ENCODE measurements at regions not wholly inside any gene's neighbourhood (a gene's known extent, or its start where the extent isn't known, plus 50 kb on each side); places are given as distances from the start of the nearest gene placed in this dataset.
"Not testable (repeated sequence)": the region's sequence is repeated elsewhere in the genome, so short reads cannot be mapped to it uniquely, and the experiment has no call there.

DNA sequence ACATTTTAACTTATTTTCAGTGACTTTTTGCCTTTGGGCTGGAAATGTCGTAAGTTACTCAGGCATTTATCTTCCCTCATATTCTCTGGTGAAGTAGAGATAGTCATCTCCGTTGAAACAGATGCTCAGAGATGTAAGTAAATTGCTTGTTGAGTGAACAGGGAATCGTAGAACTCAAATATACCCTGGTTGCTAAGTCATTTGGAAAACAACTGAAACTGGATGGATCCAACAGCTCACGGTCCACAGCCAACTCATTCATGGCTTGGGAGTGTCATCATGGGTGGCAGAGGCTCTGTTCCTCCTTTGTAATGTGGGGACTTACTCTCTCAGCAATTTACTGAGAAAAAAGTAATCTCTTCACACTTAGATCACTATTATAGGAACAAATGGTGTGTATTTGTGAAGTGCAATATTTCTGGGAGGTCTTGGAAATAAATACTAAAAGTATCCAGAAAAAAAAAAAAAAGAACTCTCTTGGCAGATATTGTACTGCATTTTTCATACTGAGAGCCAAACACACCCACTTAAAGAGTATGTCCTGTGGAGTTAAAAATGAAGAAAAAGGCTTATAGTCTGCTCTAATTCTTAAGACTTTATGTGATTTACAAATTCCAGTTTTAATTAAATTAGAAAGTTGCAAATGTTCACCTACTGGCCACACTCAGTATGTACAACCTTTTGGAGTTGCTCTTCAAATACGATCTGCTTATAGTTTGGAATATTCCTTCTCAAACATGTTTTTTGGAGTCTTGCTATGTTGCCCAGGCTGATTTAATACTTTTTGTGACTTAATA lies 107.4 kb downstream of the LEPR start:
- no peak for DNase-seq

DNA sequence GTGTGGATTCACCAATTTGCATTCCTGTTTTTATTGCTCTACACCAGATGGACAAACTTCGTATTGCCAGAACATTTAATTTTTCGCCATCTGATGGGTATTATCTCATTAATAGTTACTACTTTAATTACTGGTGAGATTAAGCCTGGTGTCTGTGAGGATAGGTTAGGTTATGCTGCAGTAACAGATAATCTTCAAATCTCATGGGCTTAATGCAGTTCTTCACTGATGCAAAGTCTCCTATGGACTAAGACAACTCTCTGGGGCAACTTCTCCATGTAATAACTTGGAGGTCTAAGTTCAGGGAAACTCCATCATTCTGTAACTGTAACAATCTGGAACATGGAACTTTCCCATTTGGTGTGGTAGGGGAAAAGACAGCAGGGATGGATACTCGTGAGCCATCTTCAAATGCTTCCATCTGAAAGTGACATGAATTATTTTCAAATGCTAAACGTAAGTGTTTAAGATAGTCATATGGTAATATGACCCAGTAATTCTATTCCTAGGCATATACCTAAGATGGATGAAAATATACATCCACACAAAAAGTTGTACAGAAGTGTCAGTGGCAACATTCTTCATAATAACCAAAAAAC lies 111.6 kb downstream of the LEPR start:
- DNase-seq: no peak

DNA sequence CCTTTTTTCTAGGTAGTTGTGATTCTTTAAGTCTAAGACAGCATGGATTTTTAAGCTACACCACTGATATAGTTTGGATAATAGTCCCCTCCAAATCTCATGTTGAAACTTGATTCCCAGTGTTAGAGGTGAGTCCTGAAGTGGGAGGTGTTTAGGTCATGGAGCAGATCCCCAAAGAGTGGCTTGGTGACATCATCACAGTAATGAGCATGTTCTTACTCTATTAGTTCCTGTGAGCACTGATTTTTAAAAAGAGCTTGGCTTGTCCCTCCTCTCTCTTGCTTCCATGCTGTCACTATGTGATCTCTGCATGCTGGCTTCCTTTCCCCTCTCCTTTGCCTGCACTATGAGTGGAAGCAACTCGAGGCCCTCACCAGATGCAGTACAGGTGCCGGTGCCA lies 115.5 kb downstream of the LEPR start:
- DNase-seq: no peak

DNA sequence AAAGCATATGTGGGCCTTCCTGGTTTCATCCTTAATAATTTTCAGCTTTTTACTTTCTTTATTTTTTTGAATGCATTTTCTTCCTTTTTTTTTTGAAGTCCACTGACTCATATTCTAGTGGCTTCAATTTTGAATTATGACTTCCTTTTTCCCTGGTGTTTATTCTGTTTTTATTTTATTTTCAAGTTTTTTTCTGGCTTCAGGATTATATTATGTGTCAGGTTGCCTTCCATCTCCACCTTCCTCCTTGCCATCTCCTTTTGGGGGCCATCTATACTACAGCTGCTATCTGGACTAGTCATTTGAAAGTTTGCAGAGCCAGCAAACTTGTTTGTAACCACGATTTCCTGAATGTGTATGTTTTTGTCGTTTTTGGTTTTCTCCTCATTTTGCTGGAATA lies 117.6 kb downstream of the LEPR start:
- DNase-seq: no peak

DNA sequence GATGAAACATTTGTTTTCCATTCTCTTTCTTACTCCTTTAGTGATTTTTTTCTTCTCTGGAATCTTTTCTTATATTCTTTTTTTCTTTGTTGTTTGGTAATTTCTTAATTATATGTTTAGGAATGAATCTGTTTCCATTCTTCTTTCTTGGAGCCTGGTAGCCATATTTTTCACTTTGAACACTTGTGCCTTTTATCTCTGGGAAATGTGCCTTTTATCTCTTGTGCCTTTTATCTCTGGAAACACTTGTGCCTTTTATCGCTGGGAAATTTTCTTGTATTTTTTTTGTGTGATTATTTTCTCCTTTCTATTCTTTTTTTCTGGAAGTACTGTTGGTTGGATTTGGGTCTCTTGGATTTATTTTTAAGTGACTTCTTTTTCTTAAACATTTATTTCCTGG lies 118.2 kb downstream of the LEPR start:
- DNase-seq: no peak

DNA sequence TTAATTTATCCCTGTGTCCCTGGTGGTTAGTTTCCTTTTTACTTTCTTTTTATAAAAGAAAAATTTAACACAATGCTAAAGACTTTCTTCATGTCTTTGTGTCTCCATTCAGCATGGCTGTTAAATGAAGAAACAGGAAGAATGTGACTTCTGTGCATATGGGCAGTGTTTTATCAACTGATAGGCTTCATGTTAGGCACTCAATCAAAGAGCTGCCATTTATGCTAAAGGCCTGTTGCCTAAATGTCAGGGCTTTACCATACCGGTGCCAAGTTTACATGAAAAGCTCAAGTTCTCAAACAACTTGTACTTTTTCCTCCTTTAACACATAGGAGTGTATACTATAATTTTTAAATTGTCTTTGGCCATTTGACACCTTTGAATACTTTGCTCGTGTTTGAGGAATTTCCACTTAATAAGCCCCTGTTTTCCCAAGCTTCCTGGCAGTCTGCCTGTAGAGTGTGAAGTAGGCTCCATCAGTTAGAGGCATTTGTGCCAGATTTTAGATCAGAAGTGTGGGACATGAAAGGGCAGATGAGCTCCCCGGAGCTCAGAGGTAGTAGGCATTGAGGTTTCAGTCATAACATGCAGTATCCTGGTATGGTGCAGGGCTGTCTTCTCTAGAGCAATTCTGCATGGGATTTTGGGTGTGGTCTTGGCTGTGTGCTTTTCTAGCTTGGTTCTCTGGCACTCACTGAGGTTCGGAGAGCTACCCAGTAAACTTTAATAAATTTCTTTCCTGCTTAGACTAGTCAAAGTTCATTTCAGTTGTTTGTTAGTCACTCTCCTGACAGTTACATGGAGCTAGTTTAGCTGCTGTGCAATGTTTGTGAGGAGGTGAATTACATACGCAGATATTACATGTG lies 119.0 kb downstream of the LEPR start:
- no peak for DNase-seq

DNA sequence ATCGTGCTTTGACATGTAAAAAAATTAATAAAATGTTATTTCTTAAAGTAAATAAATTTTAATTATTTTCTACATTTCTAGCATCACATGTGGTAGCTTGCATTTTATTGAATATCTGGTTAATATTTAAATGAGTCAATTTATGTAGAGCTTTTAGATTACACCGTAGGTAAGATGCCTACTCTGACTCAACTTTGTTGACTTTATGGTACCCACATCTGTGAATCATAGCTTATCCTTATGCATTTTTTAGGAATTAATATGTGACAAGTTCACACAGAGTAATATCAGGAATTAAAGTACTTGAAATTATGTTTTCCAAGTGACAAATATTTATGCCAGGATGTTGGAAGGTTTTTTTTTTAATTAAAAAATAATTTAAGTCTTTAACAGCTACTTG lies 120.7 kb downstream of the LEPR start:
- DNase-seq: no peak

DNA sequence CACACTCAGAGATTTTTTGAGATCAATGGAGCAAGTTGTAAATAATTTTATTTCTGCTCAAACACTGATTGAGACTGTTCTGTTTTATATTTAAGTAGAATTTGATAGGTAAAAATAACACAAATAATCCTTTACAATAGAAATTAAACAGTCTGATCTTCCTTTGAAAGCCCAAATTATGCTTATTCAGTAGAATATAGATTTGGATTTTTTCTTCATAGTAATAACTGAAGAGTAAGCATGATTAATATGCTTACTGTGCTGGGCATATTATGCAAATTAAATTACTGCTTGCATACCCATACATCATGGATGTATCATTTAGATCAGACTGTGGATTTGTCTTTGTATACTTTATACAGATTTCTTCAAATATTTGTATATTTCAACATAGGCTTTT lies 121.4 kb downstream of the LEPR start:
- no peak for DNase-seq

DNA sequence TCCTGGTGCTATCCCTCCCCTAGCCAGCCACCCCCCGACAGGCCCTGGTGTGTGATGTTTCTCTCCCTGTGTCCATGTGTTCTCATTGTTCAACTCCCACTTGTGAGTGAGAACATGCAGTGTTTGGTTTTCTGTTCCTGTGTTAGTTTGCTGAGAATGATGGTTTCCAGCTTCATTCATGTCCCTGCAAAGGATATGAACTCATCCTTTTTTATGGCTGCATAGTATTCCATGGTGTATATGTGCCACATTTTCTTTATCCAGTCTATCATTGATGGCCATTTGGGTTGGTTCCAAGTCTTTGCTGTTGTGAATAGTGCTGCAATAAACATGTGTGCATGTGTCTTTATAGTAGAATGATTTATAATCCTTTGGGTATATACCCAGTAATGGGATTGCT lies 122.1 kb downstream of the LEPR start:
- DNase-seq: not testable (repeated sequence)

DNA sequence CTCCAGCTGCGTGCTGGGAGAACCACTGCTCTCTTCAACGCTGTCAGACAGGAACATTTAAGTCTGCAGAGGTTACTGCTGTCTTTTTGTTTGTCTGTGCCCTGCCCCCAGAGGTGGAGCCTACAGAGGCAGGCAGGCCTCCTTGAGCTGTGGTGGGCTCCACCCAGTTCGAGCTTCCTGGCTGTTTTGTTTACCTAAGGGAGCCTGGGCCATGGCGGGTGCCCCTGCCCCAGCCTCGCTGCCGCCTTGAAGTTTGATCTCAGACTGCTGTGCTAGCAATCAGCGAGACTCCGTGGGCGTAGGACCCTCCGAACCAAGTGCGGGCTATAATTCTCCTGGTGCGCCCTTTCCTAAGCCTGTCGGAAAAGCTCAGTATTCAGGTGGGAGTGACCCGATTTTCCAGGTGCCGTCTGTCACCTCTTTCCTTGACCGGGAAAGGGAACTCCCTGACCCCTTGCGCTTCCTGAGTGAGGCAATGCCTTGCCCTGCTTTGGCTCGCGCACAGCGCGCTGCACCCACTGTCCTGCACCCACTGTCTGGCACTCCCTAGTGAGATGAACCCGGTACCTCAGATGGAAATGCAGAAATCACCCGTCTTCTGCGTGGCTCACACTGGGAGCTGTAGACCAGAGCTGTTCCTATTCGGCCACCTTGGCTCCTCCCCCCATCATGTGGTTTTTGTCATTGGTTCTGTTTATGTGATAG lies 130.0 kb downstream of the LEPR start:
- DNase-seq: not testable (repeated sequence)

DNA sequence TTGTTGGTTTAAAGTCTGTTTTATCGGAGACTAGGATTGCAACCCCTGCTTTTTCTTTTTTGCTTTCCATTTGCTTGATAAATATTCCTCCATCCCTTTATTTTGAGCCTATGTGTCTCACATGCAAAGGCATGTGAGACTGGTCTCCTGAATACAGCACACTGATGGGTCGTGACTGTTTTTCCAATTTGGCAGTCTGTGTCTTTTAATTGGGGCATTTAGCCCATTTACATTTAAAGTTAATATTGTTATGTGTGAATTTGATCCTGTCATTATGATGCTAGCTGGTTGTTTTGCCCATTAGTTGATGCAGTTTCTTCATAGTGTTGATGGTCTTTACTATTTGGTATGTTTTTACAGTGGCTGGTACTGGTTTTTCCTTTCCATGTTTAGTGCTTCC lies 132.0 kb downstream of the LEPR start:
- not testable (repeated sequence) for DNase-seq

DNA sequence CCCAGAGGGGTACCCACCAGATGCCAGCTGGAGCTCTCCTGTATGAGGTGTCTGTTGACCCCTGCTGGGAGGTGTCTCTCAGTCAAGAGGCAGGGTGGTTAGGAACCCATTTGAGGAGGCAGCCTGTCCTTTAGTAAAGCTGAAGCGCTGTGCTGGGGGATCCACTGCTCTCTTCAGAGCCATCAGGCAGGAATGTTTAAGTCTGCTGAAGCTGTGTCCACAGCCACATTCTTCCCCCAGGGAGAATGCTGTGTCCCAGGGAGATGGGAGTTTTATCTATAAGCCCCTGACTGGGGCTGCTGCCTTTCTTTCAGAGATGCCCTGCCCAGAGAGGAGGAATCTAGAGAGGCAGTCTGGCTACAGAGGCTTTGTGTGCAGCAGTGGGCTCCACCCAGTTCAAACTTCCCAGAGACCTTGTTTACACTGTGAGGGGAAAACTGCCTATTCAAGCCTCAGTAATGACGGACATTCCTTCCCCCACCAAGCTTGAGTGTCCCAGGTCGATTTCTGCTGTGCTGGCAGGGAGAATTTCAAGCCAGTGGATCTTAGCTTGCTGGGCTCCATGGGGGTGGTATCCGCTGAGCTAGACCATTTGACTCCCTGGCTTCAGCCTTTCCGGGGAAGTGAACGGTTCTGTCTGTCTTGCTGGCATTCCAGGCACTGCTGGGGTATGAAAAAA lies 133.8 kb downstream of the LEPR start:
- not testable (repeated sequence) for DNase-seq

DNA sequence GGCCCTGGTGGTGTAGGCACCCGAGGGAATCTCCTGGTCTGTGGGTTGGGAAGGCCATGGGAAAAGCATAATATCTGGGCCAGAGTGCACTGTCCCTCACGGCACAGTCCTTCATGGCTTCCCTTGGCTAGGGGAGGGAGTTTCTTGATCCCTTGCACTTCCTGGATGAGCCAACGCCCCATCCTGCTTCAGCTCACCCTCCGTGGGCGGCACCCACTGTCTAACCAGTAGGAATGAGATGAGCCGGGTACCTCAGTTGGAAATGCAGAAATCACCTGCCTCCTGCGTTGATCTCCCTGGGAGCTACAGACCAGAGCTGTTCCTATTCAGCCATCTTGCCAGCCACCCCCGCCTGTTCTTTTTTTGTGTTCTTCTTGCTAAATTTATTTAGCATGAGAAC lies 134.4 kb downstream of the LEPR start:
- no peak for DNase-seq

DNA sequence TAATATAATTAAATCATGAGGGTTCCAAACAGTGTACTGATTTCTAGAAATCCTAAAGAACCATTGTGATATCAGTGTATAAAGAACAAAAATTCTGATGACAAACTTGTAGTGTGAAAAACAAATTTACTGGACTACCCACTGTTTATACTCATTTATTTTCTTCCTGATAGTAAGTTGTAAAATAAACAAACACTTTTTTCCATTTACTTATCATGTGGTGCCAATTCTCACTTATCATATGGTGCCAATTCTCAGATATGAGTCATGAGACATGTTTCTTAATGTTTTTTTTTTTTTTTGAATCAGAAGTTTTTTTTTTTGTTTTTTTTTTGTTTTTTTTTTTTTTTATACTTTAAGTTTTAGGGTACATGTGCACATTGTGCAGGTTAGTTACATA lies 137.7 kb downstream of the LEPR start:
- DNase-seq: no peak

DNA sequence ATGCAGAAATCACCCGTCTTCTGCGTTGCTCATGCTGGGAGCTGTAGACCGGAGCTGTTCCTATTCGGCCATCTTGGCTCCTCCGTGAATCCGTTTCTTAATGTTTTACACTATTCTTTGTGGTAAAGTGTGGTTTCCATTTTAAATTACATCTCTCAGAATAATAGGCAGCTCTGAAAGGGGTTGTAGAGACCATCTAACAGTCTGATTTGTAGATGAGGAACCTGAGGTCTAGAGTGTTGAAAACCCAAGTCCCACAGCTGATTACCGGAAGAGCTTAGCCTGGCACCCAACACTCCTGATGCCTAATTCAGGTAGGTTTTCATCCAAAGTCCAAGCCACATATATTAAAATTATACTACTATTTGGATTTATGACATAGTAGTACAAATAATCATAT lies 144.0 kb downstream of the LEPR start:
- no peak for DNase-seq

DNA sequence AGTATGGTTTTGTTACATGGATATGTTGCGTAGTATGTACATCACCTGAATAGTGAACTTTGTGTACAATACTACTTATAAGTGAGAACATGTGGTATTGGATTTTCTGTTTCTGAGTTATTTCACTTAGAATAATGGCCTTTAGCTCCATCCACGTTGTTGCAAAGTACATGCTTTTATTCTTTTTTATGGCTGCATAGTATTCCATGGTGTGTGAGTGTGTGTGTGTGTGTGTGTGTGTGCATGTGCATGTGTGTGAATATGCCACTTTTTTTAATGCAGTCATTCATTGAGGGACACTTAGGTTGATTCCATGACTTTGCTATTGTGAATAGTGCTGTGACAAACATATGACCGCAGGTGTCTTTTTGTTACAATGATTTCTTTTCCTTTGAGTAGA lies 147.8 kb downstream of the LEPR start:
- no peak for DNase-seq

DNA sequence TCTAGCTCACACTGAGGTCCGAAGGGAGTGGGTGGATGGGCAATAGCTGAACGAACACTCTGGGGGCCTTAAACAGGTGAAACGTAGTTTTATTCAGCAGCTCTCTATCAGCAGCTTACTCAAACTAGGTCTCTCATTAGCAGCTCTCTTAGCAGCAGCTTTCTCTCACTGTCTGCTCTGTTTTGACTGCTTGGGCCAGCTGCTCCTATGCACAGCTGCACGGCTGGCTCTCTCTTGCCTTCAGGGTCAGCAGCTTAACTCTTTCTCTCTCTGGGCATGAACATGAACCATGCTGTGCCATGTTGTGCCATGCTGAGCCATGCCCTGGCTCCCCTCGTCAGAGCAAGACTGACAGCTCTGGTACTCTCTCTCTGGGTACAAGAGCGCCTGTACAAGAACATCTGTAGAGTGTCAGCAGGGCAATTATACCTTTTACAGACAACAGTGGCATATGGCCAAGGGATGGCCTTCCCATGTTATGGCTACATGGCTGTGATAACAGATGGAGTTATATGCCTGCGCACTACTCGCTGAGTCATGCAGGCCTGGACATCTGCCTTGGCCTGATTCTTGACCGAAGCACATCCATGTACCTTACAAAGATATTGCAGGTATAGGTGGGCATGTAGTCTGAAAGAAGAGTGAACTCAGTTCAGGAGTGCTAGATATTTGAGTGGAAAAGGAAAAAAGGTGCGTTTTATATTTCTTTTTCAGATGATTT lies 152.4 kb downstream of the LEPR start:
- no peak for DNase-seq

DNA sequence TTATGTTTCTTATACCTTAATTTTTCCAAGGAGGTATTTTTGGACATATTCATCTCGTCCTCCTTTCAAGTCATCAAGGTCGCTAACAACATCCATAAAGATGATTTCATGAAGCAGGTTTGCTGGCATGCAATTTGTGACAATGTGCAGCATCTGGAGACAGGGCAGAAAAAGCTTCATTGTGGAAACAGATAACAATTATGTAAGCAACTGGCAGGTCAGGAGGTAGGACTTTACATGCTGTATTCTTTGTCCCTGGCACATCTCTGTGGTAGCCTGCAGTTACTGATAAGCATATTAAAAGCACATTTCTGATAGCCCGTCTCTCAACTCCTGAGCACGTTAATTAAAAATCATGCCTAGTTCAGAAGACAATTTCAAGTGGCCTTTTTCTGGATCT lies 156.8 kb downstream of the LEPR start:
- DNase-seq: no peak

DNA sequence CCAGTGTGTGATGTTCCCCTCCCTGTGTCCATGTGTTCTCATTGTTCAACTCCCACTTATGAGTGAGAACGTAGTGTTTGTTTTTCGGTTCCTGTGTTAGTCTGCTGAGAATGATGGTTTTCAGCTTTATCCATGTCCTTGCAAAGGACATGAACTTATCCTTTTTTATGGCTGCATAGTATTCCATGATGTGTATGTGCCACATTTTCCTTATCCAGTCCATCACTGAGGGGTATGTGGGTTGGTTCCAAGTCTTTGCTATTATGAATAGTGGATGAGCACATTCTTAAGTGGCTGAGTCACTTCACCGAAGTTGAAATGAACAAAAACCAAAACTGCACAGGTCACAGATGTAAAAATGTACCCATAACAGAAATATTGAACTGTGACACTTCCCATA lies 157.5 kb downstream of the LEPR start:
- DNase-seq: not testable (repeated sequence)

DNA sequence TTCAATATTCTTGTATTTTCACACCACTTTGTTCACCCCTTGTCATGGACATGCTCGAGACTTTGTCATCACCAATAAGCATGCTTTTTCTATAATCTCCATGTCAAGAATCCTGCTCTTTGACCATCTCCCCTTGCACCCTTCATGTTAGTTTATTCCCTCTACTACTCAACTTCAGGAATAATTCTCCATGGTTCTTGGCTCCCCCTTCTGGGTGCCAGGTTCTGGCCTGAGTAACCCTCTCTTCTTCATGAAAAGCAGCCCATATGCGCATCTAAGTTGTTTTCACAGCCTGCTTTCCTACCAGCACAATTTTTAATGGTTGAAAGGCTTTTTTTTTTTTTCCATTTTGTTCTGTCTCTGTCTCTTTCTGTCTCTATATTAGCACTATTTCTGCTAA lies 160.7 kb downstream of the LEPR start:
- no peak for DNase-seq

DNA sequence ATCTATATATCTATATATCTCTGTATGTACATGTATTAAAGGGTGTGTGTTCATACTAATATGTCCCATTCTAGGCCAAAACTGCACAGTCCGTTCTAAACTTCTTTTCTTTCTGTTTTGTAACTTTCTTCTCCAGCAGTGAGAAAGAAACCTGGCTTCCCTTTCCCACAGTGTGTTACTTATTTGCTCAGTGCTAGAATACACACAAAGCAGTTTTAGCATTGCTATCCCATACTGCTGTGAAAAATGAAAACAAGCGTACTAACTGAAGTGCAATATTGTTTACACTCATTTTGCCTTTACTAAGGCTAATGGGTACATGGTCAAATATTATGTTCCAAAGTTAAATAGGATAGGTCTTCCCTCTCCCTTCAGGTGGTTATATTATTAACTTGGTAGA lies 163.9 kb downstream of the LEPR start:
- no peak for DNase-seq

DNA sequence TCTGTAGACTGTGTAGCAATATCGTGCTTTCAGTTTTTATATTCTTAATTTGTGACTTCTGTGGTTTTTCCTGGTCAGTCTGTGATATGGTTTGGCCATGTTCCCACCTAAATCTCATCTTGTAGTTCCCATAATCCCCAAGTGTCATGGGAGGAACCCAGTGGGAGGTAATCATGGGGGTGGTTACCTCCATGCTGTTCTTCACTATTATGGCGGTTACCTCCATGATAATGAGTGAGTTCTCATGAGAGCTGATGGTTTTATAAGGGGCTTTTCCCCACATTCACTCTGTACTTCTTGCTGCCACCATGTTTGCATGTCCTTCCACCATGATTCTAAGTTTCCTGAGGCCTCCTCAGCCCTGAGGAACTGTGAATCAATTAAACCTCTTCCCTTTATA lies 169.8 kb downstream of the LEPR start:
- no peak for DNase-seq
